HAP-1 (cell line): ENCODE measurements at regions not wholly inside any gene's neighbourhood (a gene's known extent, or its start where the extent isn't known, plus 50 kb on each side); places are given as distances from the start of the nearest gene placed in this dataset.
"Not testable (repeated sequence)": the region's sequence is repeated elsewhere in the genome, so short reads cannot be mapped to it uniquely, and the experiment has no call there.

Source experiments
- DNase-seq, 2 experiments: peaks; one replicate each; pipeline ENCODE4 v3.0.0-alpha.2; 2016 to 2020; ENCODE audit warnings: low spot score in 2 of 2
- H3K27me3 ChIP-seq: fragments of 250-450 bp; sonication (Bioruptor Pico); 2 replicates; pipeline ENCODE4 v1.5.1; 2020; ENCODE audit warnings: low read depth, mild to moderate bottlenecking, moderate library complexity
- H3K36me3 ChIP-seq: fragments of 250-450 bp; sonication (Bioruptor Pico); replicated peaks from 2 replicates; pipeline ENCODE4 v1.5.1; 2020; ENCODE audit warnings: mild to moderate bottlenecking
- H3K4me1 ChIP-seq: fragments of 250-450 bp; sonication (Bioruptor Pico); 2 replicates; pipeline ENCODE4 v1.5.1; 2020; ENCODE audit warnings: mild to moderate bottlenecking
- H3K4me3 ChIP-seq: fragments of 250-450 bp; sonication (Bioruptor Pico); 2 replicates; pipeline ENCODE4 v1.5.1; 2020; ENCODE audit warnings: mild to moderate bottlenecking, moderate library complexity
- H3K9me3 ChIP-seq: fragments of 250-450 bp; sonication (Bioruptor Pico); 2 replicates; pipeline ENCODE4 v1.5.1; 2020; ENCODE audit warnings: mild to moderate bottlenecking, moderate library complexity
- in situ Hi-C: fragments of 300-500 bp; cut with MboI; formaldehyde crosslinking; loops from 3 replicates; pipeline ENCODE4 v1.14.3; 2020; ENCODE audit warnings: low sequenced_read_pairs, inconsistent platforms, mixed read lengths

DNA sequence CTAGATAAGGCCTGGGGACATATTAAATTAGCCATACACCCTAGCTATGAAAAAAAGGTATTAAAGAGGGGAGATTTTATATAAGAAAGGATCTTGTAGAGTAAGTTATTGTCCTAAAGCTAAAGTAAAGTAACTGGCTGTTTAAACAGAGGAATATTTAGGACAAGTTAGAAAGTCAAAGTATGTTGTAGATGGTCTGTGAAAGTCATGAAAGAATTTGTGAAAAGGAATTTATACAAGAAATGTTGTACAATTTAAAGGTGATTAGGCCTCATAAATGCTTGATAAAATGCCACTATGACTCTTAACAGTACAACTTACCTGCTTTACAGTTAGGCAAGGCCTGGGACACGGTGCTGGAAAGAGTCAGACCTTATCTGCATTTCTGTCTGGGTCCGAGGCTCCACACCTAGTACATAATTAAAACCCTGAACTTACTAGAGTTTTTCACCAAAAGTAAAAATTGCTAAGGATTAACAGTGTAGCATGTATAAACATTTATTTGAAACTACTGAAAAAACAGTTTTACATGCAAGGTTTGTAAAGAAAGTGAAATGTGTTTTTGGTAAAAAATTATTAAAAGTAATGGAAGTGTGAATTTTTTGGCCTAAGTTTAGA lies 445.3 kb upstream of the TOM1L1 start:
- no peak for DNase-seq
- in situ Hi-C loops, result no loop called here
- Histone ChIP-seq H3K4me1 (no peaks in the 10 kb centered on the region), H3K36me3 (no peaks in the 10 kb centered on the region), H3K27me3 (no peaks in the 10 kb centered on the region), H3K9me3 (no peaks in the 10 kb centered on the region), H3K4me3 (no peak overlapping the region)

DNA sequence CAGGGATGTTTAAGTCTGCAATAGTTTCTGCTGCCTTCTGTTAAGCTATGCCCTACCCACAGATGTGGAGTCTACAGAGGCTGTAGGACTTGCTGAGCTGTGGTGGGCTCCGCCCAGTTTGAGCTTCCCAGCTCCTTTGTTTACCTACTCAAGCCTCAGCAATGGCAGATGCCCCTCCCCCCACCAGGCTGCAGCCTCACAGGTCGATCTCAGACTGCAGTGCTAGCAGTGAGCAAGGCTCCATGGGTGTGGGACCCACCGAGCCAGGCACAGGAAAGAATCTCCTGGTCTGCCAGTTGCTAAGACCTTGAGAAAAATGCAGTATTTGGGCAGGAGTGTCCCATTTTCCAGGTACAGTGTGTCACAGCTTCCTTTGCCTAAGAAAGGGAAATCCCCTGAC lies 435.2 kb upstream of the TOM1L1 start:
- DNase-seq, H3K27me3 ChIP-seq, H3K4me1 ChIP-seq, H3K9me3 ChIP-seq, H3K36me3 ChIP-seq, in situ Hi-C loops, H3K4me3 ChIP-seq: not testable (repeated sequence)

DNA sequence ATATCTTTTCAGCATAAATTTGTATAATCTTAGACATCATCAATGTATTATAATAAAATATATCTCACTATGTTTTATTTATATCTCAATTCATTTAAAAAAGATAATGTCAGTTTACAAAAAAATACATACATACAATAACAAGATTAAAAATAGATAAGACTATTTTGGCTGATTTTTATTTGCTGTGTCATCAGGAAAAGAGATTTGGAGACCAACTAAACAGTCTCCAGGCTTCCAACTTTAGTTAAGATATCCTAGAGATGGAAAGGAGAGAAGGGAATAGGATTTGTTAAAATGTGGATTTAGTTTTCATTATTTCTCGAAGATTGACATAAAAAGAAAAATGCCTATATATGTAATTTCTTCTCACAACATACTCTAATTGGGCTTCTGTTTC lies 433.8 kb upstream of the TOM1L1 start:
- H3K9me3 ChIP-seq, result 0 out of 2 replicates have a peak, but pooled peaks cover 2% of the 10 kb centered on the region
- DNase-seq, result no peak
- no peaks in the 10 kb centered on the region for H3K4me1 ChIP-seq
- H3K36me3 ChIP-seq, result no peaks in the 10 kb centered on the region
- no peak overlapping the region for H3K4me3 ChIP-seq
- H3K27me3 ChIP-seq, result no peaks in the 10 kb centered on the region
- in situ Hi-C loops, result no loop called here

DNA sequence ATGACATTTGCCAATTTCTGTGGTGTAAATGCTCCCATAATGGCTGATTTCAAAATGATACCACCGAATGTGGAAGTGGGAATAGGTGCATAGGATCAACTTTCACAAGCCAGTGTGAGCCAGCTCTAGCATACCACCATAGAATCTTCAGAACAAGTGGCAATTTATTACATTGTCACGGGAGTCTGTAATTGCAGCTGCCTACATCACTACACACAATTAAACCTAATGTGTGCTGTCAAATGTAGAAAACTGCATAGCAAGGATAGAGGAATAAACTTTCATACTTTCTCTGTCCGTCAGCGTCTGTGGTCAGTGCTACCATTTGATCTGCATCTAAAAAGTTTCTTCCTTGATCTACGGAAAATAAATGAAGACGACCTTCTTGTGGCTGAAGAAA lies 417.8 kb upstream of the TOM1L1 start:
- DNase-seq, result no peak
- Histone ChIP-seq H3K4me1 (no peaks in the 10 kb centered on the region), H3K36me3 (no peaks in the 10 kb centered on the region), H3K27me3 (no peaks in the 10 kb centered on the region; the same call in 1 of the 2 replicates), H3K4me3 (no peak overlapping the region), H3K9me3 (no peaks in the 10 kb centered on the region)
- in situ Hi-C loops, result no loop called here

DNA sequence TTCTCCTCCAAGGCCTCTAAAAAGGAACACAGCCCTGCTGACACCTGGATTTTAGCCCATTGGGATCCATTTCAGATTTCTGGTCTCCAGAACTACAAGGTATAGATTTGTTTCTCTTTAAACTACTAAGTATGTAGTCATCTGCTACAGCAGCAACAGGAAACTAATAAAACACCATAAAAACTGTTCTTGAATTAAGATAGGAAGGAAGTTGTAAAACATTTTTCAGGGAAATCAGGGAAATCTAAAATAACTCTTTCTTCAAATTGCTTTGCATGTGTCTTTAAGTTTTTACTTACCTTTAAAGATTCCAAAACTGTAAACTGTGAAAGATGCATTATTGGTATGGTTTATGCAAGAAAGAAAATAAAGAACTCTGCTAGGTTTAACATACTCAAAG lies 407.0 kb upstream of the TOM1L1 start:
- no peaks in the 10 kb centered on the region; the same call in 1 of the 2 replicates for H3K27me3 ChIP-seq
- no peaks in the 10 kb centered on the region for H3K36me3 ChIP-seq
- no peaks in the 10 kb centered on the region for H3K4me1 ChIP-seq
- H3K9me3 ChIP-seq, result no peaks in the 10 kb centered on the region
- no peak overlapping the region for H3K4me3 ChIP-seq
- DNase-seq, result no peak
- in situ Hi-C loops, result no loop called here

DNA sequence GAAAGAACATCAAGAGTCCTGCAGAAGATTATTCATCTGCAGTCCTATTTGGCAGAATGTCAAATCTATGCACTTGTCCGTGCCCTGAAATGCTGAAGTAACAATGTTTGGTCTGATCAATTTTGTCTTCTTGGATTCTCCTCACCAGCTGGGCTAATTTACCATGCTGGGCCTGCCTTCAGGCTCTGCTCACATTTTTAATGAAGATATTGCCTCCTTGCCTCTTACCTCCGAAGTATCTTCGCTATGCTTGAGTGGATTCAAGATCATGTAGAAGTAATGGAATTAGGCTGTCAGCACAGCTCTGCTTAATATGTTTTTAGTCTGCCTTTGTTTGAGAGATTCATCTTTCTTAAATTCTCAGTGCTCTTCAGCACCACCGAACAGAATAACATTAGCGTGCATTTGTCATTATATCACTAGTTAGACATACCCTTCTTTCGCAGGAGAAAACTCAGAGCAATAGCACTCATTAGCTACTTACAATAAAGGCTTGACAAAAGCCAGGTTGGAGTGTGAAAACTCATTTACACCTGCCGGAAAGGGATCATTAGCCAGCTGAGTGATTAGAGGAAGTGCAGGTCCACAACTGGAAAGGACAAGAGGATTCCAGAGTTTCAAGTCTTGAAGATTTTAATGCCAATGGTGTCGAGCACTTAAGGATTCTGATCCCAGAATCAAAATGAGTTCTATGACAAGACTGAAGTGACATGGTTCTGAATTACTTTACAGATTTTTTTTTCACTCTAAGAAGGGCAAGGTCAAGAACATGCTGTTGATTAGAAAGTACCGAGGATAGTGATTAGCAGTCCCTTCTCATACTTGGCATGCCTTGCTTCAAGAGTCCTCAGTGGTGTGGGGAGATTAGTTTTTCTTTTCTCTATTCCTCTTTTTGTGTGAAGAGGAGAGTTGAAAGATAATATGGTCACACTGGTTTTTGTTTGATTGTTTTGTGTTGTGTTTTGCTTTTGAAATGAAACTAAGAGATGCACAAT lies 405.6 kb upstream of the TOM1L1 start:
- no peak for DNase-seq
- H3K27me3 ChIP-seq, result no peaks in the 10 kb centered on the region; the same call in 1 of the 2 replicates
- H3K4me3 ChIP-seq, result no peak overlapping the region
- no peaks in the 10 kb centered on the region for H3K9me3 ChIP-seq
- H3K4me1 ChIP-seq, result no peaks in the 10 kb centered on the region
- no peaks in the 10 kb centered on the region for H3K36me3 ChIP-seq
- in situ Hi-C loops, result no loop called here

DNA sequence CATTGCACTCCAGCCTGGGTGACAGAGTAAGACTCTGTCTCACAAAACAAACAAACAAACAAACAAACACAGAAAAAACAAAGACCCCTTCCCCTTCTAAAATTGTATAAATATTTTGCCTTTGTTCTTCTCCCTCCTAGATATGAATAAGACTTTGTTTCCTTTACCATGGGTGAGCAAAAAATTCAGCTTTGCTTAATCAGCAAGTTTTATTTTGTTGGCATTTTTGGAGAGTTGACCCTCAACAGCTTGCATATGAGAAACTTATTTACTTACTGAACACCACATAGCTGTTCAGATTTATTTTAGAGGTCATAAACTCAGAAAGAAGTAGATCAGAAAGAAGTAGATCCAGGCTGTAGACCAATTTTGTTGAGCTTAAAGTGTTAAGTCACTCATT lies 395.2 kb upstream of the TOM1L1 start:
- no peak for DNase-seq
- H3K36me3 ChIP-seq, result no peaks in the 10 kb centered on the region
- H3K27me3 ChIP-seq, result no peaks in the 10 kb centered on the region
- no peak overlapping the region for H3K4me3 ChIP-seq
- no peaks in the 10 kb centered on the region for H3K4me1 ChIP-seq
- H3K9me3 ChIP-seq, result no peaks in the 10 kb centered on the region
- in situ Hi-C loops, result no loop called here

DNA sequence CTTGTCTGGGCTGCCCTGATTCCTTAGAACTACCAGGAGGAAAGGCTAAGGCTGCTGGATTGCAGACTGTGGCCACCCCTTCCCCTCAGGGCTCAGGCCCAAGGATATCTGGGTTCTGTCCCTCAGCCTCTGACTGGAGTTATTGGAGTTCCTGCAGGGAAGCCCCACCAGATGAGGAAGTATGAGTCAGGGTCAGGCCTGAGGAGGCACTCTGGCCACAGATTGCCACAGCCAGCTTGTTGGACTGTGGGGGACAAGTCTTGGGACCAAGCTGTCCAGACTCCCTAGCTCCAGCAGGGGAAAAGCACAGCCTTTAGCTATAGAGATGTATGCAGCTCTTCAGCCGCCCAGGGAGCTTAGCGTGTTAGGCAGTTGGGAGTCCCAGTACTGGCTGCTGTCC lies 381.9 kb upstream of the TOM1L1 start:
- H3K4me3 ChIP-seq, result no peak overlapping the region
- no peaks in the 10 kb centered on the region for H3K36me3 ChIP-seq
- no peaks in the 10 kb centered on the region for H3K4me1 ChIP-seq
- no peaks in the 10 kb centered on the region; the same call in 1 of the 2 replicates for H3K9me3 ChIP-seq
- DNase-seq, result no peak
- in situ Hi-C loops, result no loop called here
- H3K27me3 ChIP-seq, result no peaks in the 10 kb centered on the region

DNA sequence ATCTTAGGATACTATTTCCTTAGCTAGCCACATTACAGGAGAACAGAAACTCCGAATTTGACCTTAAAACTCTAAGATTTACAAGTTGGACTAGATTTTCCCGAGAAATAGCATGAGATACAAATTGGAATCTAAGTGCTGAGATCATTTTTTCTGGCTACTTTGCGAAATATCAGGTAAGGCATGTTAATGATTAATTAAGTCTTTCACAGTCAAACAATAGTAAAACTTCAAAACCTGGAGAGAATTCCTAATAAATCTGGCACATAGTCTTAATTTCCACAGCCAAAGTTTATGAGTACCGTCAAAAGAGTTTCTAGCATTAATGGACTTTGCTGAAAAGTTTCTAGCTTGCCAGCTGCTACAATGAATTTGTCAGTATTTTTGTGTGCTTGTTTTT lies 379.5 kb upstream of the TOM1L1 start:
- Histone ChIP-seq H3K36me3 (no peaks in the 10 kb centered on the region), H3K27me3 (no peaks in the 10 kb centered on the region), H3K9me3 (no peaks in the 10 kb centered on the region; the same call in 1 of the 2 replicates), H3K4me1 (no peaks in the 10 kb centered on the region), H3K4me3 (no peak overlapping the region)
- DNase-seq, result no peak
- in situ Hi-C loops, result no loop called here

DNA sequence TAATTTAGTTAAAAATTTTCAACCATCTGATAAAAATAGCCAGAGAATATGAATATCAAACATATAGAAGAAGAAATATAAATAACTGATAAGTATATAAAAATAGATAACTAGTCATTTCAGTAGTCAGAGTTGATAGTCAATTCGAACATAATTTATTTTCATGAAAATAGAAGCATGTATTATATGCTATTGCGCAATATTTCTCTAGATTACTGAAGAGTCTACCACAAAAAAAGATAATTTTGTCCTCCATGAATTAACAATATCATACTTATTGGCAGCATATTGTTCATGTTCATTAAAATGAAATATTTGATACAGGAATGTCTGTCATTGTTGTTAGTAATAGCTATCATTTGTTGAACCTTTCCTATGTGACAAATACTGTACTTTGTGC lies 376.2 kb upstream of the TOM1L1 start:
- Histone ChIP-seq H3K4me3 (no peak overlapping the region), H3K27me3 (no peaks in the 10 kb centered on the region), H3K9me3 (no peaks in the 10 kb centered on the region; the same call in 1 of the 2 replicates), H3K36me3 (no peaks in the 10 kb centered on the region), H3K4me1 (no peaks in the 10 kb centered on the region)
- DNase-seq, result no peak
- in situ Hi-C loops, result no loop called here

DNA sequence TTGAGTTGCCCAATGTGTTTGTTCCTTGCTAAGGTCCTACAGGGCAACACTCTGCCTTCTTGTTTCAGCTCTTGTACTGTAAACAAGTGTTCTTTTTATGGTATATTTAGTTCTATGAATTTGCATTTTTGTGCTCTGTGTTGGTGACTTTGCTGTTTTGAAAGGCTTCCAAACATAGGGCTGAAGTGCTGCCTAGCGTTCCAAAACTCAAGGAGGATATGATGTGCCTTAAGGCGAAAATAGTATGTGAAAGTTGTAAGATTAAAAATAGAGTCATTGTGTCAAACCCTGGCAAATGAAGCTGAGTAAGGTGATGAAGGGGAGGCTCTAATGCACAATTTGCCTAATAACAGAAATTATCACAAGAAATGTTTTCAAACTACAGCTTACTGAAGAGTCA lies 372.7 kb upstream of the TOM1L1 start:
- Histone ChIP-seq H3K27me3 (no peaks in the 10 kb centered on the region), H3K4me1 (no peaks in the 10 kb centered on the region), H3K36me3 (no peaks in the 10 kb centered on the region), H3K9me3 (no peaks in the 10 kb centered on the region; the same call in 1 of the 2 replicates), H3K4me3 (no peak overlapping the region)
- no peak for DNase-seq
- in situ Hi-C loops, result no loop called here

DNA sequence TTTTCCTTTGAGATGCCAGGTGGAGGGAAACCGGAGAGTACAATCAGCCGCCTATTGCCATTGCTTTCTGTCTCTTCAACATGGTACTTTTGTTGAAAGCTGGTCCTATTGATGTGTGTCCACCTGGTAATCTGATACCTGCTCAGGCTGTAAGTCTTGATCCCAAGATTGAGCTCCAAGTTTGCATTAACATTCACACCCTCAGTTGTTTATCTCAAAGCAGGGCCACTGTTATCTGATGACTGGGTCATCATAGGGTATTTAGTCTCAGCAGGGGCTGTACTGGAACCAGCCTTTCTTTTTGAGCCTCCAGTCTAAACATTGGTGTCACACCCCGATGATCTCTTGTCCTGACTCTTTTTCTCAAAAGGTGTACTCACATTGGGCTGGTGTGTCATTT lies 370.3 kb upstream of the TOM1L1 start:
- Histone ChIP-seq H3K36me3 (no peaks in the 10 kb centered on the region), H3K4me1 (no peaks in the 10 kb centered on the region), H3K27me3 (no peaks in the 10 kb centered on the region), H3K9me3 (no peaks in the 10 kb centered on the region), H3K4me3 (no peak overlapping the region)
- no peak for DNase-seq
- in situ Hi-C loops, result no loop called here

DNA sequence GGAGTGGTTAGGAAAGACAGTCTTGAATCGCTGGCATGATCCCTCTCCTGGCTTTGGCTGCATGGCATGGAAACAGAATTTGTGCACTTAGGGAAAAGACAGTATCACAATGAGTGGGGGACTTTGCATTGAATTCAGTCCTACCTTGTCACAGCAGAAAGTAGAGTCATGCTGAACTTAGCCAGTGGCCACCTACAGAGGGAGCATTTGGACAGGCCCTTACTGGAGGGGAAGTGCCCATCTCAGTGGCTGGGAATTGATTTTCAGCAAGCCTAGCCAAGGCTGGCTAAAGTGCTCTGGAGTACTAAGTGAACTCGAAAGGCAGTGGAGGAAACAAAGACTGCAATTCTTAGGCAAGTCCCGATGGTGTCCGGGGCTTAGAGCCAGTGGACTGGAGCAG lies 364.3 kb upstream of the TOM1L1 start:
- H3K9me3 ChIP-seq, result no peaks in the 10 kb centered on the region
- H3K27me3 ChIP-seq, result no peaks in the 10 kb centered on the region
- no peaks in the 10 kb centered on the region for H3K4me1 ChIP-seq
- in situ Hi-C loops, result no loop called here
- H3K36me3 ChIP-seq, result no peaks in the 10 kb centered on the region
- no peak for DNase-seq
- no peak overlapping the region for H3K4me3 ChIP-seq

DNA sequence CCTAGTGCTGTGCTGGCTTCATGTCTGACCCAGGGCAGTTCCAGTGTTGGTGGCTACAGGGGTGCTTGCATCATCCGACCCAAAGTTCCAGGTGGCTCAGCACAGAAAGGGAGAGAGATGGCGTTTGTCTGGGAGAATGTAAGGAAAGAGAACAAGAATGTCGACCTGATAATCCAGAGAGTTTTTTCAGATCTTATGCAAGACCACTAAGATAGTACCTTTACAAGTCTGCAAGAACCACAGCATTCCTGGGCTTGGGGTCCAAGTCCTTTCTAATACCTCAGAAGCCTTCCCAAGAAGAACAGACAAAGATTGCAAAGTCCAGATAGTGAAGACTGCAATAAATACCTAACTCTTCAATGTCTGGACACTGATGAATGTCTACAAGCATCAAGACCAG lies 363.0 kb upstream of the TOM1L1 start:
- Histone ChIP-seq H3K27me3 (no peaks in the 10 kb centered on the region), H3K9me3 (no peaks in the 10 kb centered on the region), H3K4me1 (no peaks in the 10 kb centered on the region), H3K36me3 (no peaks in the 10 kb centered on the region), H3K4me3 (no peak overlapping the region)
- in situ Hi-C loops, result no loop called here
- DNase-seq, result no peak
